ENCODE measurements at regions not wholly inside any gene's neighbourhood (a gene's known extent, or its start where the extent isn't known, plus 50 kb on each side); places are given as distances from the start of the nearest gene placed in this dataset.
A peak's percentile ranks its signal among the peaks of the same experiment; 100 is the strongest.

- Mint-ChIP-seq H3K9me3 (ENCODE audit: unreplicated experiment) (peaks cover 5% of the 10 kb centered on the region), H3K4me3 (ENCODE audit: unreplicated experiment) (peak overlapping the region; percentile 56), H3K27me3 (ENCODE audit: unreplicated experiment) (peaks cover 2% of the 10 kb centered on the region), H3K4me1 (ENCODE audit: low read depth, unreplicated experiment) (peaks cover 27% of the 10 kb centered on the region), H3K27ac (ENCODE audit: unreplicated experiment) (peak overlapping the region; percentile 88), H3K36me3 (ENCODE audit: unreplicated experiment) (no peaks in the 10 kb centered on the region)
- TF ChIP-seq CTCF (IDR thresholded peaks at IDR 0.05; ENCODE audit: partially characterized antibody, unreplicated experiment) = no peak
- DNase-seq = no peak
These were observed 178.0 kb downstream of the PRDM2 start for GRCh38 chr1:13878021-13878420.

- peaks cover 2% of the 10 kb centered on the region for H3K27me3 Mint-ChIP-seq (ENCODE audit: unreplicated experiment)
- DNase-seq = no peak
- no peaks in the 10 kb centered on the region for H3K36me3 Mint-ChIP-seq (ENCODE audit: unreplicated experiment)
- peaks cover 5% of the 10 kb centered on the region for H3K9me3 Mint-ChIP-seq (ENCODE audit: unreplicated experiment)
- peak overlapping the region; percentile 56 for H3K4me3 Mint-ChIP-seq (ENCODE audit: unreplicated experiment)
- no peak for TF ChIP-seq CTCF (IDR thresholded peaks at IDR 0.05; ENCODE audit: partially characterized antibody, unreplicated experiment)
- peaks cover 27% of the 10 kb centered on the region for H3K4me1 Mint-ChIP-seq (ENCODE audit: low read depth, unreplicated experiment)
- peak overlapping the region; percentile 88 for H3K27ac Mint-ChIP-seq (ENCODE audit: unreplicated experiment)
These were observed 178.5 kb downstream of the PRDM2 start for GRCh38 chr1:13878451-13878850.

- H3K4me3 Mint-ChIP-seq (ENCODE audit: unreplicated experiment) = no peak overlapping the region
- H3K27me3 Mint-ChIP-seq (ENCODE audit: unreplicated experiment) = peaks cover 2% of the 10 kb centered on the region
- no peak for TF ChIP-seq CTCF (IDR thresholded peaks at IDR 0.05; ENCODE audit: partially characterized antibody, unreplicated experiment)
These were observed 181.5 kb downstream of the PRDM2 start for GRCh38 chr1:13881385-13882088.

GRCh38 chr1:13888351-13888986 lies 188.5 kb downstream of the PRDM2 start:
- no peak for TF ChIP-seq CTCF (IDR thresholded peaks at IDR 0.05; ENCODE audit: partially characterized antibody, unreplicated experiment)
- no peak for DNase-seq
- peaks cover 9% of the 10 kb centered on the region for H3K9me3 Mint-ChIP-seq (ENCODE audit: unreplicated experiment)
- H3K4me3 Mint-ChIP-seq (ENCODE audit: unreplicated experiment) = no peak overlapping the region
- peaks cover 6% of the 10 kb centered on the region for H3K4me1 Mint-ChIP-seq (ENCODE audit: low read depth, unreplicated experiment)
- peaks cover 7% of the 10 kb centered on the region for H3K27me3 Mint-ChIP-seq (ENCODE audit: unreplicated experiment)
- no peak overlapping the region for H3K27ac Mint-ChIP-seq (ENCODE audit: unreplicated experiment)
- peaks cover 6% of the 10 kb centered on the region for H3K36me3 Mint-ChIP-seq (ENCODE audit: unreplicated experiment)

More at GRCh38 chr1:13881385-13882088, 181.5 kb downstream of the PRDM2 start:
- H3K9me3 Mint-ChIP-seq (ENCODE audit: unreplicated experiment) = peaks cover 5% of the 10 kb centered on the region
- no peaks in the 10 kb centered on the region for H3K36me3 Mint-ChIP-seq (ENCODE audit: unreplicated experiment)
- no peak overlapping the region for H3K27ac Mint-ChIP-seq (ENCODE audit: unreplicated experiment)
- peaks cover 27% of the 10 kb centered on the region for H3K4me1 Mint-ChIP-seq (ENCODE audit: low read depth, unreplicated experiment)
- DNase-seq = no peak

GRCh38 chr1:13889495-13889894 lies 189.5 kb downstream of the PRDM2 start:
- no peak for DNase-seq
- no peak for TF ChIP-seq CTCF (IDR thresholded peaks at IDR 0.05; ENCODE audit: partially characterized antibody, unreplicated experiment)
- H3K4me1 Mint-ChIP-seq (ENCODE audit: low read depth, unreplicated experiment) = peaks cover 7% of the 10 kb centered on the region
- H3K9me3 Mint-ChIP-seq (ENCODE audit: unreplicated experiment) = peaks cover 10% of the 10 kb centered on the region
- H3K4me3 Mint-ChIP-seq (ENCODE audit: unreplicated experiment) = no peak overlapping the region
- peaks cover 7% of the 10 kb centered on the region for H3K27me3 Mint-ChIP-seq (ENCODE audit: unreplicated experiment)
- peaks cover 6% of the 10 kb centered on the region for H3K36me3 Mint-ChIP-seq (ENCODE audit: unreplicated experiment)
- H3K27ac Mint-ChIP-seq (ENCODE audit: unreplicated experiment) = no peak overlapping the region

Data from glutamatergic neuron (in vitro differentiated cells).